HG03558 (cell line): ENCODE measurements at regions not wholly inside any gene's neighbourhood (a gene's known extent, or its start where the extent isn't known, plus 50 kb on each side); places are given as distances from the start of the nearest gene placed in this dataset.

ENCODE experiments used
- ATAC-seq: cut with Tn5 transposase; IDR thresholded peaks from one replicate; pipeline ENCODE4 v1.9.1; 2021; ENCODE audit warnings: moderate number of reproducible peaks; ENCODE audit not compliant: unreplicated experiment; ENCODE audit errors: extremely low read depth

- no peak for ATAC-seq
These were observed 518.4 kb upstream of the CAMK1G start for GRCh38 chr1:209064850-209065706.

DNA sequence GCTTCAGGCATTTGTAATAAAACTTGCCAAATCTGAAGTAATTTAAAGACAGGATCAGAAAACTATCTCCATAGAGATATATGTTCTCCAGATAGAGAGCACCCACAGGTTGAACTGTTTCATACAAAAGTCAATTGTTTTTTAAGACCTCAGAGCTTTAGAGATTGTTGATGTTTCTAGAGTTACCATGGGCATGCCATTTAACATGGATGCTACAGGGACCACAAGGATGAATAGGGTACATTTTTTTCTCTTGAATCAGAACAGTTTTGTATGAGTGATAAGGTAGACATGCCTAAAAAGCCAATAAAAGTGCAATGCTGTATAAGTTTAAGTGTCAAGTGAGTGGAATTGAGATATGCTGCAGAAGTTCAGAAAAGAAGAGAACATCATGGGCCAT, 511.0 kb upstream of the CAMK1G start:
- no peak for ATAC-seq

- no peak for ATAC-seq
These were observed 509.6 kb upstream of the CAMK1G start for GRCh38 chr1:209073879-209074278.

DNA sequence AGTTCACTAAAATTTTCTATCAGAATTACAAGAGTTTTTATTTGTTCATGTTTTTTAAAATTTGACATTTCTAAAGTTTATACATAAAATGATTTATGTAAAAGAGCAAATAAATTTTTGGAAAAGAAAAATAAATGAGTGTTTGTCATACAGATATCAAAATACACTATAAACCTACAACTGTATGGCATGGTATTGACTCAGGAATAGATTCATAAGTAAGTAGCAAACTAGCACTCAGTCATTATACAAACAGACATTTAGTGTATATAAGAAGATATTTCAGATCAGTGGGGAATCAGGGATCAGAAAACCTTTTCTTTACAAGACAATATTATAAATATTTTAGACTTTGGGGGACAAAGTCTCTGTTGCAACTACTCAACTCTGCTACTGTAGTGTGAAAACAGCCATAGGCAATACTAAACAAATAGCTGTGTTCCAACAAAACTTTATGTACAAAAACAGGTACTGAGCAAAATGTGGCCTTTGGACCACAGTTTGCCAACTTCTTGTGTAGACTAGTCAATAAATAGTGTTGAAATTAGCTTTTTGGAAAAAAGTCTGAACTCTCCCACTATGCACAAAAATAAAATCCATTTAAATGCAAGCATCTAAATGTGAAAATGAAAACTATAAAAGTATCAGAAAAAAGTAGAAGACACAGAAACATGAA, 508.8 kb upstream of the CAMK1G start:
- no peak for ATAC-seq

DNA sequence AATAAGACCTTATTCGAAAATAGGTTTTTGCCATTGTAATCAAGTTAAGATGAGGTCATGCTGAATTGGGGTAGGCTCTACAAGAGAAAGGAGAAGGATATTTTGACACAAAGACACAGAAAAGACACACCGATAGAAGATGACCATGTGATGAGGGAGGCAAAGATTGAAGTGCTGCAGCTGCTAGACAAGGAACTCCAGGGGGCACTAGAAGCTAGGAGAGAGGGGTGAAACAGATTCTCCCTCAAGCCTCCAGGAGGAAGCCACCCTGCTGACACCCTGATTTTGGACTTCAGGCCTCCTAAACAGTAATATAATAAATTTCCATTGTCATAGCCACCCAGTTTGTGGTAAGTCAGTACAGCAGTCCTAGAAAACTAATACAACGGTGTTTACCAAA, 506.8 kb upstream of the CAMK1G start:
- no peak for ATAC-seq

DNA sequence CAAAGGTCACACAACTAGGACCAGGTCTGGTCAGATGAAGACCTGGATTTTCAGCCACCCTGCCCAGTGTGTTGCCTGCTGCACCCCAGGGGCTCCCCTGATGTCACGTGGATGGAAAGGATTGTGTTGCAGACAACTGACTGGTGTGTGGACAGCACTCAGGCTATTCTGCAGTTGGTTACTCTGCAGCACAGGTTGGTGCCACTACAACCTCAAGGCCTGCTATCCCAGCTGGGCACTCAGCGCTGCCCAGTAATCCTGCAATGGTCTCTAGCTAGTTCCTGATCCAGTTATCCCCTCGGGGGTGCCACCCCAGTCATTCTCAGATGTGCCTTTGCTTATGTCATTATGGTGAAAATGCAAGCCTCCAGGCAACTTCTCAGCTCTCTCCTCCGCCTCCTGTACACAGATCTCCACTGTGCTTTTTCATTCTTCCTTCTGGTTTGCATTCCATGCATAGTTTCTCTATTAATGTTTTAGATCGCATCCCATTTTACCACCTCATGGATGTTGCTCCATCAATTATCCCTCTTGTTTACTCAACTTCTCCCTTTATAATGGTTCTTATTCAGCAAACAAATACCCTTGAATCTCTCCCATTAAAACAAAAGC, 503.2 kb upstream of the CAMK1G start:
- ATAC-seq: no peak

GRCh38 chr1:209086486-209087192, 496.9 kb upstream of the CAMK1G start:
- ATAC-seq: peak; percentile 78

- ATAC-seq: no peak
These were observed 489.1 kb upstream of the CAMK1G start for GRCh38 chr1:209094384-209094783.

GRCh38 chr1:209095627-209096595, 487.6 kb upstream of the CAMK1G start:
- ATAC-seq: no peak

DNA sequence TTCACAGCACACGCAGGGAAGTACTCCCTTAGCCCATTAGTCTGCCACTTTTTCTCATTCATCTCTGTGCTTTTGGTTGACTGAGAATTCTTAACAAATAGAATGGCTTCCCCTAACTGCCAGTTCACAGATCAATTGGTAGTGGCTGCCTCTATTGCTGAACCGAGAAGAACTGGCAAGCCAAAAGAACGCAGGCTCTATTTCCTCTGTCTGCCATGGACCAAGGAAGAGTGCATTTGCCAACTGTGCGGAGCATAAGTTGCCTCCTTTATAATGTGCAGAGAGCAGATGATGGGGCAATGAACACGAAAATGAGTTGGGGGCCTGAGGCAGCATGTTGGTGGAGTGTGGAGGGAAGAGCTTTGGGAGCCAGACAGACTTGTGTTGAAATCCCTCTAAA, 483.1 kb upstream of the CAMK1G start:
- no peak for ATAC-seq

DNA sequence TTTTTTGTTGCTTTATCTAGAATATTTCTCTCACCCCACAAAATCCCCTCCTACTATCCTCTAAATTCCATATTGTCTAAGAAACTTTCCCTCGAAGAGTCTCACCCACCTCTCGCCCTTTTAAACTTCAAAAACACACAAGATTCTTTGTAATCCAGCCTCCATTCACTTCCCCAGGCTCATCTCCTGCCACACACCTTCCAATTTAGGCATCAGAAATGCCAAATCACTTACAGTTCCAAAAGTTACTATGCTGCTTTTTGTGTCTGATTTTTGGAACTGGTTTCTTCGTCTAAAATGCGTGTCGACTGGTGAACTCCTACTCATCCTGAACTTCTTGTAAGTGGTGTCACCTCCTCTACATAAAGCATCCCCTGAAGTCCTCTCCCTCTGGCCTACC, 482.4 kb upstream of the CAMK1G start:
- ATAC-seq: no peak

- no peak for ATAC-seq
These were observed 481.4 kb upstream of the CAMK1G start for GRCh38 chr1:209102120-209102519.

GRCh38 chr1:209102531-209102930, 481.0 kb upstream of the CAMK1G start:
- ATAC-seq: no peak

DNA sequence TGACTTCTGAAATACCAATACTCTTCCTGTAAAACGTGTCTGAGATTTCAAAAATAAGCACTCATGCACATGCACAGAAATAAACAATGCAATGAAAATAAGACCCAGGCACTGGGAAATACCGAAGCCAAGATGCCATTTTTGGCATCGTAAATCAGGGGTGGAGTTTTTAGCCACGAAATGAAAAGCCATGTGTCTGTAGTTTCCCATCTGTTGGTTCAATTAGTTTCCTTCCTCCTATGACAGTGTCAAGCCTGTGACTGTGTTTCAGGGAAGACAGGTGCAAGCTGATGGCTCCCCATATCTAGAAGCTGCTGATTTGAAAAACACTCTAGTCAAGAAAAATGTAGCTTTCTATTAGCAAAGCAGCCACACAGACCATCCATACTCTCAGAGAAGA, 480.4 kb upstream of the CAMK1G start:
- ATAC-seq: no peak

DNA sequence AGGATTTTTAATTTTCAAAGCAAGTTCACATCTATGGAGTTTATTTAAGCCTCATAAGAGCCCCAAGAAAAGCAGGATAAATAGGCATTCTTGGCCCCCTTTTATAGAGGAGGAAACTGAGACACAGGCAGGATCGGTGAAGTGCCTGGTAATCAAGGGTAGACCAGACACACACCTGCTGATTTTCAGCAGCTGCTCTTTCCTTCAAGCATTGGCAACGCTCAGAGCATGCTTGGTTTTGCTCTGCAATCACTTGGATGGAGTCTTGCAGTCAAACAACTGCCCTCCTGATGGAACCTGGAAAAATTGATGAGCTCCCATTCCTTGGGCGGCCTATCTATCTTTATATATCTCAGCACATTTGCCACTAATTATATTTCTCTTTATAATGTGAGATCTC, 478.9 kb upstream of the CAMK1G start:
- ATAC-seq: no peak

- ATAC-seq: no peak
These were observed 477.8 kb upstream of the CAMK1G start for GRCh38 chr1:209105701-209106100.

GRCh38 chr1:209106237-209106741, 477.2 kb upstream of the CAMK1G start:
- no peak for ATAC-seq

DNA sequence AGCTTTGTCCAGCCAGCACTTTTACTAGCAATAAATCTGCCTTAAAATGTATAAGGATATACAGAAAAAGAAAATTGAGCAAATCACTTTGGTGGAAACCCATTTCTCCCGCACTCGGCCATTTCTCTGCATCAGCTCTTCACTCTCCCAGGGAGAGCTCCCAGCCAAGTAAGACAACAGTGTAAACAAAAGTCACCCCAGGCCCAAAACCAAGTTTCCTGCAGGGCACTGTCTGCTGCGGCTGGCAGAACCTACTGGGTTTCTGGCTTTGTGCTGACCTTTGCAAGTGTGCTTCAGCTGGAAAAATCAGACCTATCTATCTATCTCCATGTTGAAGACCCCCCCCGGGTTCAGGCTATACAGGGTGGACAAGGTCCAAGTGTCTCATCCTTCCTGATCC, 476.7 kb upstream of the CAMK1G start:
- ATAC-seq: no peak

DNA sequence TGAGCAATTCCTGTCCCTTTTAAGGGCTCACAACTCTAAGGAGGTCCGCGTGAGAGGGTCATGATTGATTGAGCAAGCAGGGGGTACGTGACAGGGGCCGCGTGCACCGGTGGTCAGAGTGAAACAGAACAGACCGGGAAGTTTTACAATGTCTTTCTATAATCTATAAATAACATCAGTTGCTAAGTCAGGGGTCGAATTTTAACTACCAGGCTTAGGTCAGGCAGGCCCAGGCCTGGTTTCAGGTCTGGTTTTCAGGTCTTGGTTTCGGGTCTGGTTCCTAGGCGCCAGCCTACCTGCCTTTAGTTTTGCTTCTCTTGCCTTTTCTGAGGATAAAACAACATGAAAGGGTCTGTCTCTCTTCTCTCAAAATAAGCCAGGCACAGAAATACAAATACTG, 476.0 kb upstream of the CAMK1G start:
- no peak for ATAC-seq
